ENCODE measurements at regions not wholly inside any gene's neighbourhood (a gene's known extent, or its start where the extent isn't known, plus 50 kb on each side); places are given as distances from the start of the nearest gene placed in this dataset.
"Not testable (repeated sequence)": the region's sequence is repeated elsewhere in the genome, so short reads cannot be mapped to it uniquely, and the experiment has no call there.

DNA sequence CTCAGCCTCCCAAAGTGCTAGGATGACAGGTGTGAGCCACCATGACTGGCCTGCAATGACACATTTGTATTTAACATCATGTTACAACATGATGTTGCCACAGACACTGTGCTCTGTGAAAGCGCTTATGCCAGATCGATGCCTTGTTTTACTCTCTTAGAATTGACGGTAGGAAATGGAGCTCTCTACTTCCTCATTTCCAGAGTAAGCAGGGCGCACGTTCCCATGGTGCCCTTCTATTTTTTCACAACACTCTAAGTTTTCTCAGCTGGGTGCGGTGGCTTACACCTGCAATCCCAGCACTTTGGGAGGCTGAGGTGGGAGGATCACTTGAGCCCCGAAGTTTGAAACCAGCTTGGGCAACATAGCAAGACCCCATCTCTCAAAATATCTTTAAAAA lies 60.7 kb upstream of the DHRSX start:
- H3K36me3 ChIP-seq (ENCODE audit: insufficient read depth, low read length), result no peaks in the 10 kb centered on the region
- no peak overlapping the region for H3K27ac ChIP-seq (ENCODE audit: low read depth, low read length)
- H3K9ac ChIP-seq (ENCODE audit: low read length), result no peak overlapping the region
- H3K79me2 ChIP-seq (ENCODE audit: insufficient read depth, low read length), result no peaks in the 10 kb centered on the region
- Mint-ChIP-seq H3K27ac (ENCODE audit: unreplicated experiment) (no peak overlapping the region), H3K36me3 (ENCODE audit: low read depth, unreplicated experiment) (no peaks in the 10 kb centered on the region), H3K9me3 (ENCODE audit: unreplicated experiment) (peaks cover 5% of the 10 kb centered on the region), H3K27me3 (ENCODE audit: low read depth, unreplicated experiment) (peaks cover 12% of the 10 kb centered on the region), H3K4me3 (ENCODE audit: unreplicated experiment) (no peak overlapping the region), H3K4me1 (ENCODE audit: low read depth, unreplicated experiment) (no peaks in the 10 kb centered on the region)
- TF ChIP-seq, protein P1, sequence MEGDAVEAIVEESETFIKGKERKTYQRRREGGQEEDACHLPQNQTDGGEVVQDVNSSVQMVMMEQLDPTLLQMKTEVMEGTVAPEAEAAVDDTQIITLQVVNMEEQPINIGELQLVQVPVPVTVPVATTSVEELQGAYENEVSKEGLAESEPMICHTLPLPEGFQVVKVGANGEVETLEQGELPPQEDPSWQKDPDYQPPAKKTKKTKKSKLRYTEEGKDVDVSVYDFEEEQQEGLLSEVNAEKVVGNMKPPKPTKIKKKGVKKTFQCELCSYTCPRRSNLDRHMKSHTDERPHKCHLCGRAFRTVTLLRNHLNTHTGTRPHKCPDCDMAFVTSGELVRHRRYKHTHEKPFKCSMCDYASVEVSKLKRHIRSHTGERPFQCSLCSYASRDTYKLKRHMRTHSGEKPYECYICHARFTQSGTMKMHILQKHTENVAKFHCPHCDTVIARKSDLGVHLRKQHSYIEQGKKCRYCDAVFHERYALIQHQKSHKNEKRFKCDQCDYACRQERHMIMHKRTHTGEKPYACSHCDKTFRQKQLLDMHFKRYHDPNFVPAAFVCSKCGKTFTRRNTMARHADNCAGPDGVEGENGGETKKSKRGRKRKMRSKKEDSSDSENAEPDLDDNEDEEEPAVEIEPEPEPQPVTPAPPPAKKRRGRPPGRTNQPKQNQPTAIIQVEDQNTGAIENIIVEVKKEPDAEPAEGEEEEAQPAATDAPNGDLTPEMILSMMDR (IDR thresholded peaks at IDR 0.05; ENCODE audit: insufficient read depth, low read depth, low read length), result no peak
- no peak for TF ChIP-seq EZH2 (IDR thresholded peaks at IDR 0.05; ENCODE audit: insufficient read depth, low read length)
- no peak for FAIRE-seq
- H2AFZ ChIP-seq (ENCODE audit: low read depth, low read length), result no peak overlapping the region
- DNase-seq (ENCODE audit: low read depth), result no peak
- no peaks in the 10 kb centered on the region for H3K9me3 ChIP-seq (ENCODE audit: insufficient read depth, low read depth, low read length)
- H3K4me2 ChIP-seq (ENCODE audit: low read length), result no peak overlapping the region
- no peaks in the 10 kb centered on the region for H3K4me1 ChIP-seq (ENCODE audit: insufficient read depth, low read length)
- H3K27me3 ChIP-seq (ENCODE audit: insufficient read depth, low read length), result peaks cover 2% of the 10 kb centered on the region
- H4K20me1 ChIP-seq (ENCODE audit: insufficient read depth, low read length), result no peaks in the 10 kb centered on the region
- H3K4me3 ChIP-seq (ENCODE audit: insufficient read depth, low read depth, low read length), result no peak overlapping the region

DNA sequence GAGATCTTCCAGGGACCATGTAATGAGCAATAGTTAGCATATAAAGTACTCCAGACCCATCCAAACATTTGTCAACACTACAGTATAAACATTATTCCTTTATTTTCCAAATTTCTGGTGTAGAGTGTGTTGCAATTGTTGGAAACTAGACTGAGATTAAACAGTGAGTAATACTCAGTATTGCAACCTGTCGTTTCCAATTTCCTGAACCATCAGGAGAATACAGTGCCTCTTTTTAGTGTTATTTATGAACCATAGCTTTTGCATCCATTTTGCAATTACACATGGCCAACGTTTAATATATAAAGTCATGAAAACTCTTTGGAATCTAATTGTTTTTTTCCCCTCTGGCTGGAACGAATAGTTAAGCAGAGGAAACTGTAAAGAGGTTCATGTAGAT lies 58.3 kb upstream of the DHRSX start:
- H3K4me1 Mint-ChIP-seq (ENCODE audit: low read depth, unreplicated experiment), result no peaks in the 10 kb centered on the region
- no peak for DNase-seq (ENCODE audit: low read depth)

GRCh38 chrX:2554891-2555290 lies 54.1 kb upstream of the DHRSX start:
- Histone ChIP-seq H4K20me1 (ENCODE audit: insufficient read depth, low read length) (no peaks in the 10 kb centered on the region), H3K4me2 (ENCODE audit: low read length) (no peak overlapping the region), H3K9me3 (ENCODE audit: insufficient read depth, low read depth, low read length) (no peaks in the 10 kb centered on the region), H3K79me2 (ENCODE audit: insufficient read depth, low read length) (no peaks in the 10 kb centered on the region), H3K4me3 (ENCODE audit: insufficient read depth, low read depth, low read length) (no peak overlapping the region), H3K27me3 (ENCODE audit: insufficient read depth, low read length) (peaks cover 2% of the 10 kb centered on the region), H3K27ac (ENCODE audit: low read depth, low read length) (no peak overlapping the region), H3K4me1 (ENCODE audit: insufficient read depth, low read length) (no peaks in the 10 kb centered on the region), H2AFZ (ENCODE audit: low read depth, low read length) (no peak overlapping the region), H3K36me3 (ENCODE audit: insufficient read depth, low read length) (no peaks in the 10 kb centered on the region), H3K9ac (ENCODE audit: low read length) (no peak overlapping the region)
- no peak overlapping the region for H3K27ac Mint-ChIP-seq (ENCODE audit: unreplicated experiment)
- no peak overlapping the region for H3K4me3 Mint-ChIP-seq (ENCODE audit: unreplicated experiment)
- H3K9me3 Mint-ChIP-seq (ENCODE audit: unreplicated experiment), result peaks cover 11% of the 10 kb centered on the region
- no peak for DNase-seq (ENCODE audit: low read depth)
- no peaks in the 10 kb centered on the region for H3K4me1 Mint-ChIP-seq (ENCODE audit: low read depth, unreplicated experiment)
- H3K27me3 Mint-ChIP-seq (ENCODE audit: low read depth, unreplicated experiment), result peaks cover 9% of the 10 kb centered on the region
- no peak for TF ChIP-seq EZH2 (IDR thresholded peaks at IDR 0.05; ENCODE audit: insufficient read depth, low read length)
- TF ChIP-seq, protein P1 (IDR thresholded peaks at IDR 0.05; ENCODE audit: insufficient read depth, low read depth, low read length), result no peak
- H3K36me3 Mint-ChIP-seq (ENCODE audit: low read depth, unreplicated experiment), result no peaks in the 10 kb centered on the region
- FAIRE-seq, result no peak

More for the DNA sequence above, 58.3 kb upstream of the DHRSX start:
- Histone ChIP-seq H3K4me2 (ENCODE audit: low read length) (no peak overlapping the region), H3K36me3 (ENCODE audit: insufficient read depth, low read length) (no peaks in the 10 kb centered on the region), H3K4me1 (ENCODE audit: insufficient read depth, low read length) (no peaks in the 10 kb centered on the region), H3K27me3 (ENCODE audit: insufficient read depth, low read length) (peaks cover 2% of the 10 kb centered on the region), H3K4me3 (ENCODE audit: insufficient read depth, low read depth, low read length) (no peak overlapping the region), H3K9ac (ENCODE audit: low read length) (no peak overlapping the region), H2AFZ (ENCODE audit: low read depth, low read length) (no peak overlapping the region), H3K79me2 (ENCODE audit: insufficient read depth, low read length) (no peaks in the 10 kb centered on the region), H3K27ac (ENCODE audit: low read depth, low read length) (no peak overlapping the region), H4K20me1 (ENCODE audit: insufficient read depth, low read length) (no peaks in the 10 kb centered on the region), H3K9me3 (ENCODE audit: insufficient read depth, low read depth, low read length) (no peaks in the 10 kb centered on the region)
- peaks cover 9% of the 10 kb centered on the region for H3K27me3 Mint-ChIP-seq (ENCODE audit: low read depth, unreplicated experiment)
- H3K27ac Mint-ChIP-seq (ENCODE audit: unreplicated experiment), result no peak overlapping the region
- no peak overlapping the region for H3K4me3 Mint-ChIP-seq (ENCODE audit: unreplicated experiment)
- H3K36me3 Mint-ChIP-seq (ENCODE audit: low read depth, unreplicated experiment), result no peaks in the 10 kb centered on the region
- peaks cover 11% of the 10 kb centered on the region for H3K9me3 Mint-ChIP-seq (ENCODE audit: unreplicated experiment)
- FAIRE-seq, result no peak
- TF ChIP-seq, protein P1 (IDR thresholded peaks at IDR 0.05; ENCODE audit: insufficient read depth, low read depth, low read length), result no peak
- TF ChIP-seq EZH2 (IDR thresholded peaks at IDR 0.05; ENCODE audit: insufficient read depth, low read length), result no peak

GRCh38 chrX:2554066-2554465 lies 53.3 kb upstream of the DHRSX start:
- H3K36me3 ChIP-seq (ENCODE audit: insufficient read depth, low read length); H4K20me1 ChIP-seq (ENCODE audit: insufficient read depth, low read length); H3K27ac ChIP-seq (ENCODE audit: low read depth, low read length); H3K9me3 ChIP-seq (ENCODE audit: insufficient read depth, low read depth, low read length); H3K27ac Mint-ChIP-seq (ENCODE audit: unreplicated experiment); DNase-seq (ENCODE audit: low read depth); H3K27me3 ChIP-seq (ENCODE audit: insufficient read depth, low read length); H3K79me2 ChIP-seq (ENCODE audit: insufficient read depth, low read length); H3K36me3 Mint-ChIP-seq (ENCODE audit: low read depth, unreplicated experiment); H3K4me1 Mint-ChIP-seq (ENCODE audit: low read depth, unreplicated experiment); H3K4me3 Mint-ChIP-seq (ENCODE audit: unreplicated experiment); FAIRE-seq; H3K4me1 ChIP-seq (ENCODE audit: insufficient read depth, low read length); H3K4me3 ChIP-seq (ENCODE audit: insufficient read depth, low read depth, low read length); H2AFZ ChIP-seq (ENCODE audit: low read depth, low read length); H3K9ac ChIP-seq (ENCODE audit: low read length); H3K4me2 ChIP-seq (ENCODE audit: low read length): not testable (repeated sequence)
- Mint-ChIP-seq H3K9me3 (ENCODE audit: unreplicated experiment) (peaks cover 11% of the 10 kb centered on the region), H3K27me3 (ENCODE audit: low read depth, unreplicated experiment) (peaks cover 12% of the 10 kb centered on the region)

Data from astrocyte (in vitro differentiated cells and primary cell).